GM23338 (cell line): ENCODE measurements at regions not wholly inside any gene's neighbourhood (a gene's known extent, or its start where the extent isn't known, plus 50 kb on each side); places are given as distances from the start of the nearest gene placed in this dataset.

ENCODE experiments used
- ATAC-seq: fragments of 200-7000 bp; cut with Tn5 transposase; 3 replicates; pipeline ENCODE4 v1.9.1; 2020
- DNase-seq: peaks from one replicate; pipeline ENCODE4 v3.0.0-alpha.2; 2015; ENCODE audit warnings: low spot score
- H2AFZ ChIP-seq: fragments of 200-600 bp; sonication (generic); 2 replicates; pipeline ENCODE4 v1.8.0; 2016; ENCODE audit warnings: antibody characterized with exemption, mild to moderate bottlenecking, moderate library complexity
- H3F3A ChIP-seq: fragments of 200-600 bp; sonication (generic); replicated peaks from 2 replicates; pipeline ENCODE4 v1.8.0; 2017; ENCODE audit warnings: antibody characterized with exemption, mixed run types, low read depth
- H3K27ac ChIP-seq: fragments of 200-600 bp; sonication (generic); 2 replicates; pipeline ENCODE4 v1.6.1; 2016; ENCODE audit warnings: low read depth
- H3K27me3 ChIP-seq: fragments of 200-600 bp; sonication (generic); 2 replicates; pipeline ENCODE4 v1.8.0; 2016; ENCODE audit warnings: mild to moderate bottlenecking, mixed run types, moderate library complexity; ENCODE audit not compliant: insufficient read depth
- H3K36me3 ChIP-seq: fragments of 200-600 bp; sonication (generic); 2 replicates; pipeline ENCODE4 v1.8.0; 2016; ENCODE audit warnings: mild to moderate bottlenecking; ENCODE audit not compliant: insufficient read depth
- H3K4me1 ChIP-seq: fragments of 200-600 bp; sonication (generic); 2 replicates; pipeline ENCODE4 v1.8.0; 2016; ENCODE audit warnings: mild to moderate bottlenecking, moderate library complexity; ENCODE audit not compliant: insufficient read depth
- H3K4me2 ChIP-seq: fragments of 200-600 bp; sonication (generic); 2 replicates; pipeline ENCODE4 v1.7.1; 2017; ENCODE audit warnings: mixed run types
- H3K4me3 ChIP-seq: fragments of 200-600 bp; sonication (generic); 2 replicates; pipeline ENCODE4 v1.6.1; 2016; ENCODE audit warnings: mixed run types
- H3K79me2 ChIP-seq: fragments of 200-600 bp; sonication (generic); replicated peaks from 2 replicates; pipeline ENCODE4 v1.8.0; 2017; ENCODE audit warnings: mild to moderate bottlenecking; ENCODE audit not compliant: insufficient read depth
- H3K9me2 ChIP-seq: fragments of 200-600 bp; sonication (generic); 2 replicates; pipeline ENCODE4 v1.8.0; 2017; ENCODE audit not compliant: insufficient read depth
- H4K20me1 ChIP-seq: fragments of 200-600 bp; sonication (generic); replicated peaks from 2 replicates; pipeline ENCODE4 v1.8.0; 2017; ENCODE audit warnings: mild to moderate bottlenecking; ENCODE audit not compliant: insufficient read depth
- H3K27ac Mint-ChIP-seq: 2 replicates; pipeline ENCODE4 v1.8.0; 2020; ENCODE audit warnings: inconsistent platforms, mild to moderate bottlenecking, moderate library complexity, mixed read lengths
- H3K27me3 Mint-ChIP-seq: 3 replicates; pipeline ENCODE4 v1.8.0; 2022; ENCODE audit warnings: low read depth, mild to moderate bottlenecking, moderate library complexity, mixed read lengths, inconsistent platforms; ENCODE audit not compliant: insufficient read depth, poor library complexity
- H3K36me3 Mint-ChIP-seq: 3 replicates; pipeline ENCODE4 v1.8.0; 2021; ENCODE audit warnings: low read depth, mild to moderate bottlenecking, inconsistent platforms, moderate library complexity, mixed read lengths
- H3K4me1 Mint-ChIP-seq: 3 replicates; pipeline ENCODE4 v1.8.0; 2020; ENCODE audit warnings: mild to moderate bottlenecking, inconsistent platforms, mixed read lengths
- H3K4me3 Mint-ChIP-seq: 3 replicates; pipeline ENCODE4 v1.8.0; 2021; ENCODE audit warnings: moderate library complexity, mild to moderate bottlenecking, inconsistent platforms, mixed read lengths
- H3K9me3 Mint-ChIP-seq: 3 replicates; pipeline ENCODE4 v1.8.0; 2020; ENCODE audit warnings: moderate library complexity, mild to moderate bottlenecking, inconsistent platforms, mixed read lengths
- CREB1 ChIP-seq: fragments of 250-450 bp; sonication (Bioruptor Pico); IDR thresholded peaks from 2 replicates; pipeline ENCODE4 v1.5.0; 2020; ENCODE audit warnings: low read depth, mild to moderate bottlenecking, moderate library complexity
- CTCF ChIP-seq, 2 experiments: fragments of 200-600 bp in 1 of 2; sonication (generic) in 1 of 2; conservative IDR thresholded peaks; 2 replicates each; pipeline versions ENCODE4 v1.5.1 to v1.6.1; 2016 to 2017; ENCODE audit warnings: antibody characterized with exemption in 2 of 2, low read depth in 2 of 2, mild to moderate bottlenecking in 2 of 2, moderate library complexity in 1 of 2
- ETS1 ChIP-seq: IDR thresholded peaks from 2 replicates; pipeline ENCODE4 v1.6.1; 2016; ENCODE audit warnings: antibody characterized with exemption
- EZH2 ChIP-seq: fragments of 200-600 bp; sonication (generic); IDR thresholded peaks from one replicate; pipeline ENCODE4 v1.8.0; 2017; ENCODE audit warnings: antibody characterized with exemption, mild to moderate bottlenecking, low read depth; ENCODE audit not compliant: unreplicated experiment
- EZH2phosphoT487 ChIP-seq: fragments of 200-600 bp; sonication (generic); IDR thresholded peaks from one replicate; pipeline ENCODE4 v1.8.1; 2018; ENCODE audit warnings: antibody characterized with exemption; ENCODE audit not compliant: unreplicated experiment
- JUNB ChIP-seq: IDR thresholded peaks from one replicate; pipeline ENCODE4 v1.6.1; 2016; ENCODE audit warnings: antibody characterized with exemption; ENCODE audit not compliant: unreplicated experiment
- NANOG ChIP-seq: IDR thresholded peaks from 2 replicates; pipeline ENCODE4 v1.6.1; 2016; ENCODE audit warnings: antibody characterized with exemption, borderline replicate concordance
- POLR2AphosphoS5 ChIP-seq: IDR thresholded peaks from 2 replicates; pipeline ENCODE4 v1.6.1; 2016; ENCODE audit warnings: antibody characterized with exemption, low read depth
- REST ChIP-seq: IDR thresholded peaks from one replicate; pipeline ENCODE4 v1.6.1; 2018; ENCODE audit warnings: antibody characterized with exemption; ENCODE audit not compliant: unreplicated experiment
- STAT1 ChIP-seq: IDR thresholded peaks from one replicate; pipeline ENCODE4 v1.6.1; 2016; ENCODE audit warnings: antibody characterized with exemption; ENCODE audit not compliant: unreplicated experiment
- ZNF114 ChIP-seq: fragments of 250-450 bp; sonication (Bioruptor Pico); IDR thresholded peaks from 2 replicates; pipeline ENCODE4 v1.5.0; 2020; ENCODE audit warnings: mild to moderate bottlenecking, moderate library complexity
- ZNF331 ChIP-seq: fragments of 250-450 bp; sonication (Bioruptor Pico); IDR thresholded peaks from 2 replicates; pipeline ENCODE4 v1.5.0; 2020; ENCODE audit warnings: low read depth, mild to moderate bottlenecking, moderate library complexity
- ZNF462 ChIP-seq: fragments of 250-450 bp; sonication (Bioruptor Pico); IDR thresholded peaks from 2 replicates; pipeline ENCODE4 v1.5.0; 2020; ENCODE audit warnings: mild to moderate bottlenecking, moderate library complexity

- no peak for TF ChIP-seq POLR2AphosphoS5
Observed at GRCh38 chr16:86248310-86248905, 261.9 kb upstream of the FOXF1 start (continued).

GRCh38 chr16:86249631-86250030 is 260.7 kb upstream of the FOXF1 start:
- H3K4me1 Mint-ChIP-seq: no peaks in the 10 kb centered on the region
- H3K4me3 Mint-ChIP-seq: no peak overlapping the region
- Histone ChIP-seq H2AFZ (no peak overlapping the region), H3K9me2 (0 out of 2 replicates have a peak, but pooled peaks cover 2% of the 10 kb centered on the region), H3K36me3 (no peaks in the 10 kb centered on the region), H4K20me1 (no peaks in the 10 kb centered on the region), H3K27ac (no peak overlapping the region), H3K4me3 (no peak overlapping the region), H3K27me3 (no peaks in the 10 kb centered on the region), H3K4me2 (no peak overlapping the region), H3K4me1 (no peaks in the 10 kb centered on the region), H3K79me2 (no peaks in the 10 kb centered on the region), H3F3A (no peaks in the 10 kb centered on the region)
- TF ChIP-seq NANOG (no peak), ZNF331 (CRISPR knock-in tag) (no peak), CTCF (conservative IDR thresholded peaks at IDR 0.05; ENCODE audit: low read depth in 2 of 2) (no peak), JUNB (no peak), POLR2AphosphoS5 (no peak), EZH2 (no peak), ZNF114 (CRISPR knock-in tag) (no peak), ETS1 (no peak), EZH2phosphoT487 (no peak), REST (no peak), ZNF462 (CRISPR knock-in tag) (no peak), STAT1 (no peak), CREB1 (CRISPR knock-in tag) (no peak)
- H3K9me3 Mint-ChIP-seq: peaks cover 3% of the 10 kb centered on the region; the same call in 2 of the 3 replicates
- no peak overlapping the region for H3K27ac Mint-ChIP-seq
- DNase-seq (no peak), ATAC-seq (no peak)
- H3K36me3 Mint-ChIP-seq: peaks cover 3% of the 10 kb centered on the region
- H3K27me3 Mint-ChIP-seq: peaks cover 20% of the 10 kb centered on the region
